GM23338 (cell line): ENCODE measurements at regions not wholly inside any gene's neighbourhood (a gene's known extent, or its start where the extent isn't known, plus 50 kb on each side); places are given as distances from the start of the nearest gene placed in this dataset.

Experiments used
- ATAC-seq: fragments of 200-7000 bp; cut with Tn5 transposase; 3 replicates; pipeline ENCODE4 v1.9.1; 2020
- DNase-seq: peaks from one replicate; pipeline ENCODE4 v3.0.0-alpha.2; 2015; ENCODE audit warnings: low spot score
- H2AFZ ChIP-seq: fragments of 200-600 bp; sonication (generic); 2 replicates; pipeline ENCODE4 v1.8.0; 2016; ENCODE audit warnings: antibody characterized with exemption, mild to moderate bottlenecking, moderate library complexity
- H3F3A ChIP-seq: fragments of 200-600 bp; sonication (generic); replicated peaks from 2 replicates; pipeline ENCODE4 v1.8.0; 2017; ENCODE audit warnings: antibody characterized with exemption, mixed run types, low read depth
- H3K27ac ChIP-seq: fragments of 200-600 bp; sonication (generic); 2 replicates; pipeline ENCODE4 v1.6.1; 2016; ENCODE audit warnings: low read depth
- H3K27me3 ChIP-seq: fragments of 200-600 bp; sonication (generic); 2 replicates; pipeline ENCODE4 v1.8.0; 2016; ENCODE audit warnings: mild to moderate bottlenecking, mixed run types, moderate library complexity; ENCODE audit not compliant: insufficient read depth
- H3K36me3 ChIP-seq: fragments of 200-600 bp; sonication (generic); 2 replicates; pipeline ENCODE4 v1.8.0; 2016; ENCODE audit warnings: mild to moderate bottlenecking; ENCODE audit not compliant: insufficient read depth
- H3K4me1 ChIP-seq: fragments of 200-600 bp; sonication (generic); 2 replicates; pipeline ENCODE4 v1.8.0; 2016; ENCODE audit warnings: mild to moderate bottlenecking, moderate library complexity; ENCODE audit not compliant: insufficient read depth
- H3K4me2 ChIP-seq: fragments of 200-600 bp; sonication (generic); 2 replicates; pipeline ENCODE4 v1.7.1; 2017; ENCODE audit warnings: mixed run types
- H3K4me3 ChIP-seq: fragments of 200-600 bp; sonication (generic); 2 replicates; pipeline ENCODE4 v1.6.1; 2016; ENCODE audit warnings: mixed run types
- H3K79me2 ChIP-seq: fragments of 200-600 bp; sonication (generic); replicated peaks from 2 replicates; pipeline ENCODE4 v1.8.0; 2017; ENCODE audit warnings: mild to moderate bottlenecking; ENCODE audit not compliant: insufficient read depth
- H3K9me2 ChIP-seq: fragments of 200-600 bp; sonication (generic); 2 replicates; pipeline ENCODE4 v1.8.0; 2017; ENCODE audit not compliant: insufficient read depth
- H4K20me1 ChIP-seq: fragments of 200-600 bp; sonication (generic); replicated peaks from 2 replicates; pipeline ENCODE4 v1.8.0; 2017; ENCODE audit warnings: mild to moderate bottlenecking; ENCODE audit not compliant: insufficient read depth
- H3K27ac Mint-ChIP-seq: 2 replicates; pipeline ENCODE4 v1.8.0; 2020; ENCODE audit warnings: inconsistent platforms, mild to moderate bottlenecking, moderate library complexity, mixed read lengths
- H3K27me3 Mint-ChIP-seq: 3 replicates; pipeline ENCODE4 v1.8.0; 2022; ENCODE audit warnings: low read depth, mild to moderate bottlenecking, moderate library complexity, mixed read lengths, inconsistent platforms; ENCODE audit not compliant: insufficient read depth, poor library complexity
- H3K36me3 Mint-ChIP-seq: 3 replicates; pipeline ENCODE4 v1.8.0; 2021; ENCODE audit warnings: low read depth, mild to moderate bottlenecking, inconsistent platforms, moderate library complexity, mixed read lengths
- H3K4me1 Mint-ChIP-seq: 3 replicates; pipeline ENCODE4 v1.8.0; 2020; ENCODE audit warnings: mild to moderate bottlenecking, inconsistent platforms, mixed read lengths
- H3K4me3 Mint-ChIP-seq: 3 replicates; pipeline ENCODE4 v1.8.0; 2021; ENCODE audit warnings: moderate library complexity, mild to moderate bottlenecking, inconsistent platforms, mixed read lengths
- H3K9me3 Mint-ChIP-seq: 3 replicates; pipeline ENCODE4 v1.8.0; 2020; ENCODE audit warnings: moderate library complexity, mild to moderate bottlenecking, inconsistent platforms, mixed read lengths
- CREB1 ChIP-seq: fragments of 250-450 bp; sonication (Bioruptor Pico); IDR thresholded peaks from 2 replicates; pipeline ENCODE4 v1.5.0; 2020; ENCODE audit warnings: low read depth, mild to moderate bottlenecking, moderate library complexity
- CTCF ChIP-seq, 2 experiments: fragments of 200-600 bp in 1 of 2; sonication (generic) in 1 of 2; conservative IDR thresholded peaks; 2 replicates each; pipeline versions ENCODE4 v1.5.1 to v1.6.1; 2016 to 2017; ENCODE audit warnings: antibody characterized with exemption in 2 of 2, low read depth in 2 of 2, mild to moderate bottlenecking in 2 of 2, moderate library complexity in 1 of 2
- EZH2 ChIP-seq: fragments of 200-600 bp; sonication (generic); IDR thresholded peaks from one replicate; pipeline ENCODE4 v1.8.0; 2017; ENCODE audit warnings: antibody characterized with exemption, mild to moderate bottlenecking, low read depth; ENCODE audit not compliant: unreplicated experiment
- JUNB ChIP-seq: IDR thresholded peaks from one replicate; pipeline ENCODE4 v1.6.1; 2016; ENCODE audit warnings: antibody characterized with exemption; ENCODE audit not compliant: unreplicated experiment
- NANOG ChIP-seq: IDR thresholded peaks from 2 replicates; pipeline ENCODE4 v1.6.1; 2016; ENCODE audit warnings: antibody characterized with exemption, borderline replicate concordance
- POLR2AphosphoS5 ChIP-seq: IDR thresholded peaks from 2 replicates; pipeline ENCODE4 v1.6.1; 2016; ENCODE audit warnings: antibody characterized with exemption, low read depth
- REST ChIP-seq: IDR thresholded peaks from one replicate; pipeline ENCODE4 v1.6.1; 2018; ENCODE audit warnings: antibody characterized with exemption; ENCODE audit not compliant: unreplicated experiment
- STAT1 ChIP-seq: IDR thresholded peaks from one replicate; pipeline ENCODE4 v1.6.1; 2016; ENCODE audit warnings: antibody characterized with exemption; ENCODE audit not compliant: unreplicated experiment
- ZNF114 ChIP-seq: fragments of 250-450 bp; sonication (Bioruptor Pico); IDR thresholded peaks from 2 replicates; pipeline ENCODE4 v1.5.0; 2020; ENCODE audit warnings: mild to moderate bottlenecking, moderate library complexity

DNA sequence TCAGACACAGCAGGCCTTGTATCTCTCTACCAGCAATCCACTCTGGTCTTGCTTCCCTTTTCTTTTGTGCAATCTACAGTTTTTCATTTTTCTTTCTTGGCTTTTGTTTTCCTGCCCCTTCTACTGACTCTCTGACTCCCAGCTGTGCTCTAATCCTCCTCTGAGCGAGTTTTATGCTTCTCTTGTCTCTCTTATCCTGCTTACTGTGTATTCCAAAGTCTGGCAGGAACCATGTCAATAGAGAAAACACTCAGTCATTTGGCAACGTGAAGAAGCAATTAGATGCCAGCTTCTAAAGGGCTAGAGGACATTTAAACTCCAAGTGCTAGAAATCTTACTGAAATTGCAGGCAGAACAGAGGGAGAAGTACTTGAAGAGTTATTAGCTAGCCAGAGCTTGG lies 984.6 kb upstream of the TENM3 start (continued):
- no peak for TF ChIP-seq REST
- no peak for TF ChIP-seq NANOG

GRCh38 chr4:181259081-181259709 lies 984.0 kb upstream of the TENM3 start:
- Histone ChIP-seq H3K79me2 (no peaks in the 10 kb centered on the region), H3K27me3 (no peaks in the 10 kb centered on the region), H3K9me2 (peaks cover 3% of the 10 kb centered on the region; the same call in 1 of the 2 replicates), H3K27ac (no peak overlapping the region), H3F3A (no peaks in the 10 kb centered on the region), H3K4me2 (no peak overlapping the region), H2AFZ (no peak overlapping the region), H4K20me1 (no peaks in the 10 kb centered on the region), H3K4me1 (peaks cover 11% of the 10 kb centered on the region), H3K4me3 (no peak overlapping the region), H3K36me3 (no peaks in the 10 kb centered on the region)
- Mint-ChIP-seq H3K9me3 (no peaks in the 10 kb centered on the region), H3K27ac (no peak overlapping the region), H3K36me3 (no peaks in the 10 kb centered on the region), H3K27me3 (peaks cover 7% of the 10 kb centered on the region), H3K4me3 (no peak overlapping the region), H3K4me1 (peaks cover 35% of the 10 kb centered on the region)
- no peak for DNase-seq
- TF ChIP-seq ZNF114 (CRISPR knock-in tag) = no peak
- TF ChIP-seq REST = no peak
- TF ChIP-seq CREB1 (CRISPR knock-in tag) = no peak
- no peak for TF ChIP-seq CTCF (conservative IDR thresholded peaks at IDR 0.05; ENCODE audit: low read depth in 2 of 2)
- TF ChIP-seq EZH2 = no peak
- TF ChIP-seq STAT1 = no peak
- no peak for TF ChIP-seq POLR2AphosphoS5
- TF ChIP-seq JUNB = no peak
- ATAC-seq = no peak
